Prostate gland (tissue), 2 donors: ENCODE measurements at regions not wholly inside any gene's neighbourhood (a gene's known extent, or its start where the extent isn't known, plus 50 kb on each side); places are given as distances from the start of the nearest gene placed in this dataset.

ENCODE experiments used
- DNase-seq: peaks from one replicate; pipeline ENCODE4 v3.0.0-alpha.2; 2019; ENCODE audit warnings: low spot score
- H3K27ac ChIP-seq, 2 donors: fragments of 200-600 bp; sonication (generic); 2 replicates each; pipeline ENCODE4 v1.5.1; 2017 to 2019
- H3K27me3 ChIP-seq: fragments of 200-600 bp; sonication (generic); replicated peaks from 2 replicates; pipeline ENCODE4 v1.5.1; 2019; ENCODE audit not compliant: insufficient read depth
- H3K36me3 ChIP-seq, 2 donors: fragments of 200-600 bp; sonication (generic); 1 replicate in 1 of 2; 2 replicates in 1 of 2; pipeline versions ENCODE4 v1.5.1 to v1.8.1; 2017 to 2019
- H3K4me1 ChIP-seq: fragments of 200-600 bp; sonication (generic); replicated peaks from 2 replicates; pipeline ENCODE4 v1.5.1; 2019
- H3K4me3 ChIP-seq, 2 donors: fragments of 200-600 bp; sonication (generic); 2 replicates each; pipeline ENCODE4 v1.5.1; 2017 to 2019
- H3K9me3 ChIP-seq: fragments of 200-600 bp; sonication (generic); 2 replicates; pipeline ENCODE4 v1.5.1; 2017
- POLR2A ChIP-seq: fragments of 450-650 bp; IDR thresholded peaks from one replicate; pipeline ENCODE4 v1.6.1; 2016; ENCODE audit warnings: antibody characterized with exemption, mild to moderate bottlenecking
- POLR2AphosphoS5 ChIP-seq: sonication (generic); formaldehyde crosslinking; IDR thresholded peaks from one replicate; pipeline ENCODE4 v1.6.1; 2017; ENCODE audit warnings: antibody characterized with exemption
- WGBS: methylation state at CpG from one replicate; pipeline ENCODE4 v1.1.5; 2018; 5-methylcytosine and 5-hydroxymethylcytosine counted together
- intact Hi-C: fragments of 100-400 bp; cut with DNase I; formaldehyde crosslinking; loops from one replicate; pipeline ENCODE4 v1.14.2; 2022
- TF ChIP-seq, protein P1 (sequence below), 4 experiments: fragments of 200-600 bp in 2 of 4; fragments of 450-650 bp in 2 of 4; sonication (generic) in 2 of 4; IDR thresholded peaks; 1 replicate in 3 of 4; 2 replicates in 1 of 4; pipeline ENCODE4 v1.5.1; 2016 to 2019; ENCODE audit warnings: antibody characterized with exemption in 4 of 4, mild to moderate bottlenecking in 2 of 4, moderate library complexity in 2 of 4

DNA sequence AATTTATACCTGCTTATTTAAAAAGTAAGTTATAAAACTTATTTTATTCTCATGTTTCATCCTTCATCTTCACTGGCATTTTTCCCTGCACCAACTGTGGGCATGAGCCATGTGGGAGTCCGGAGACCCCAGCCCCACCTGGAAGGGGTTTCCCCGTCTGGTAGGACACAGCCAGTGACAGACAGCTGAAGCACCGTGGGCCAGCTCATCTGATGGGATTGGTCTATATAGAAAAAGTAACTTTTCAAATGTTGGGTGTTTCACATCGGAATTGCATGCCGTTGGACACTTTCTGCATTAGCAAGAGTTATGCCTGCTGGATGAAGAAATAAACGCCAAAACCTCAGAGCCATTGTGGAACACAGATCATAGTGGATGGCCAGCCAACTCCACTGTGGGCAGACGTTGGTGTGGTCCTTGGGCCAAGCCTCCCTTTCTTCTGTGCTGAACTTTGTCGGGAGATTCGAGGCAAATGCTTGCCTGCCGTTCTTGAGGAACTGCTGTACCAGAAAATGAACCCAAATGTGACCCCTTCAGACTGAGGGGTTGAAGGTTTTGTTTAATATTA lies 1329.3 kb downstream of the TBC1D22A start:
- intact Hi-C loops, result no loop called here
- Histone ChIP-seq H3K27ac (no peak overlapping the region), H3K4me1 (no peaks in the 10 kb centered on the region), H3K27me3 (peaks cover 3% of the 10 kb centered on the region), H3K9me3 (no peaks in the 10 kb centered on the region), H3K36me3 (no peaks in the 10 kb centered on the region), H3K4me3 (no peak overlapping the region)
- no peak for DNase-seq
- TF ChIP-seq POLR2A (no peak), POLR2AphosphoS5 (no peak)
- TF ChIP-seq, protein P1, sequence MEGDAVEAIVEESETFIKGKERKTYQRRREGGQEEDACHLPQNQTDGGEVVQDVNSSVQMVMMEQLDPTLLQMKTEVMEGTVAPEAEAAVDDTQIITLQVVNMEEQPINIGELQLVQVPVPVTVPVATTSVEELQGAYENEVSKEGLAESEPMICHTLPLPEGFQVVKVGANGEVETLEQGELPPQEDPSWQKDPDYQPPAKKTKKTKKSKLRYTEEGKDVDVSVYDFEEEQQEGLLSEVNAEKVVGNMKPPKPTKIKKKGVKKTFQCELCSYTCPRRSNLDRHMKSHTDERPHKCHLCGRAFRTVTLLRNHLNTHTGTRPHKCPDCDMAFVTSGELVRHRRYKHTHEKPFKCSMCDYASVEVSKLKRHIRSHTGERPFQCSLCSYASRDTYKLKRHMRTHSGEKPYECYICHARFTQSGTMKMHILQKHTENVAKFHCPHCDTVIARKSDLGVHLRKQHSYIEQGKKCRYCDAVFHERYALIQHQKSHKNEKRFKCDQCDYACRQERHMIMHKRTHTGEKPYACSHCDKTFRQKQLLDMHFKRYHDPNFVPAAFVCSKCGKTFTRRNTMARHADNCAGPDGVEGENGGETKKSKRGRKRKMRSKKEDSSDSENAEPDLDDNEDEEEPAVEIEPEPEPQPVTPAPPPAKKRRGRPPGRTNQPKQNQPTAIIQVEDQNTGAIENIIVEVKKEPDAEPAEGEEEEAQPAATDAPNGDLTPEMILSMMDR (IDR thresholded peaks at IDR 0.05), result no peak
- 93% methylated on average over 10 of the region's 10 CpGs for WGBS

GRCh38 chr22:48091060-48091650 lies 1328.7 kb downstream of the TBC1D22A start:
- TF ChIP-seq, protein P1 (IDR thresholded peaks at IDR 0.05), result no peak
- TF ChIP-seq POLR2A (no peak), POLR2AphosphoS5 (no peak)
- no peak overlapping the region for H3K4me3 ChIP-seq
- H3K4me1 ChIP-seq, result no peaks in the 10 kb centered on the region
- 88% methylated on average over 11 of the region's 11 CpGs for WGBS
- DNase-seq, result no peak
- H3K36me3 ChIP-seq, result no peaks in the 10 kb centered on the region
- intact Hi-C loops, result no loop called here
- H3K27ac ChIP-seq, result no peak overlapping the region
- no peaks in the 10 kb centered on the region for H3K9me3 ChIP-seq
- H3K27me3 ChIP-seq, result peaks cover 3% of the 10 kb centered on the region

- no peak for TF ChIP-seq POLR2AphosphoS5
- Histone ChIP-seq H3K4me3 (no peak overlapping the region), H3K27ac (no peak overlapping the region), H3K9me3 (no peaks in the 10 kb centered on the region), H3K36me3 (no peaks in the 10 kb centered on the region), H3K4me1 (no peaks in the 10 kb centered on the region), H3K27me3 (peaks cover 3% of the 10 kb centered on the region)
- no peak for DNase-seq
- intact Hi-C loops, result no loop called here
- WGBS, result 18% methylated on average over 7 of the region's 7 CpGs
Measured at GRCh38 chr22:48090332-48090672, 1327.9 kb downstream of the TBC1D22A start.

DNA sequence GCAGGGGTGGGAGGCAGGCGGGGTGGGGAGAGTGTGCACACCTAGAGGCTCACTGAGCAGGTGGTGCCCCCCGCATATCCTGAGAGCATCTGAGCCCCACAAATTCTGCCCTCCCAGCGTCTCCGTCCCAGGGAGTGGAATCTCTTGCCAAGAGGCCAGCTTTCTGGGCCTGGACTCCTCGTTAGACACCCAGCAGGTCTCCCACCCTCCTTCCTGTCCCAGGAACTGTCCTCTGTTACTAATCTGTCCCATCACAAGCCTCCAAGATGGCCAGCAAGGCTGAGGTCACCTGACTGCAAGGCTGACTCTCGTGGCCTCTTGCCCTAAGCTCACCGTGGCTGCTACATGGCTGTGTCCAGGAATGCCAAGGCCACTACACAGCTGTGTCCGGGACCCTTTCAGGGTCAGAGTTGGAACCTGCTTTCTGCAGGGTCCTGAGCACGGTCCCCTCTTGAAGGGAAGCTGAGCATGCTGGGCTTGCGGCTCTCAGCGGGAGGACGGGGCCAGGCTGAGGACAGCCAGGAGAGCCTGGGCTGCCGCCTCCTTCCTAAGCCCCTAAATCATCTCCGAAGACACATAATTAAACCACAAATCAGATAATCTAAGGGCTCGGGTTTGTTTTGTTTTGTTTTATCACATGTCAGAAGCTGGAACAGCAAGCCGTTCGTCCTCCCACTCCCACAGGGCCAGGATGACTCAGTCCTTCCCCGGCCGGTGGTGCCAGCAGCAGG lies 1327.3 kb downstream of the TBC1D22A start:
- Histone ChIP-seq H3K4me1 (no peaks in the 10 kb centered on the region), H3K27me3 (peaks cover 3% of the 10 kb centered on the region), H3K9me3 (no peaks in the 10 kb centered on the region), H3K4me3 (no peak overlapping the region), H3K36me3 (no peaks in the 10 kb centered on the region), H3K27ac (no peak overlapping the region)
- intact Hi-C loops, result no loop called here
- DNase-seq, result peak; percentile 68
- TF ChIP-seq POLR2A (no peak), POLR2AphosphoS5 (peak; percentile 80)
- 16% methylated on average over 19 of the region's 19 CpGs for WGBS

DNA sequence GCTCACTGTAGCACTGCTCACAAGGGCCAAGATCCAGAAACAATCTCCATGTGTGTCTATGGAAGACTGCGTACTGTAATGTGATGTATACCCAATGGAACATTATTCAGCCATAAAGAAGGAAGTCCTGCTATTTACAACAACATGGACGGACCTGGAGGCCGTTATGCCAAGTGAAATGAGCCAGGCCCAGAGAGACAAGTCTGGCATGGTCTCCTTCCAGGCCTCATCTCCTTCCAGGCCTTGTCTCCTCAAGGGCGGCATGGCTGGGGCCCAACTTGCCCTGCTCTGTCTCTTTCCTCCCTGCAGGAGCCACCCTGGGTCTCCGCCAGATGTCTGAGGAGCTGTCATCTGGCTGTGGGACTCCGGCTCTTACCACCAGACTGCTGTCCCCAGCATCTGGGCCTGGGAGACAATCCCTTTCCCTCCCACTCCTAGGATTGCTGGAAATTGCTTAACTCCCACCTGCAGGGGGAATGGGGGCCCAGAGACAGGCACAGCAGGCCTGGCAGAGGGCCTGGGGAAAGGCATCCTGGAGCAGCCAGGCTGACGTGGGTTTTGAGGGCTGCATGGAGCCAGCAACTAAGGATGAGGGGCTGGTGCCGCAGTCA lies 1326.6 kb downstream of the TBC1D22A start:
- 84% methylated on average over 8 of the region's 8 CpGs for WGBS
- H3K27ac ChIP-seq, result no peak overlapping the region

More for the DNA sequence above, 1326.6 kb downstream of the TBC1D22A start:
- no peak for DNase-seq
- Histone ChIP-seq H3K9me3 (no peaks in the 10 kb centered on the region), H3K4me3 (no peak overlapping the region), H3K4me1 (no peaks in the 10 kb centered on the region), H3K36me3 (no peaks in the 10 kb centered on the region), H3K27me3 (peaks cover 3% of the 10 kb centered on the region)
- intact Hi-C loops, result no loop called here
- TF ChIP-seq, protein P1 (IDR thresholded peaks at IDR 0.05), result no peak
- TF ChIP-seq POLR2A (no peak), POLR2AphosphoS5 (no peak)
